Activated CD4-positive, CD25-positive, alpha-beta regulatory T cell treated with anti-CD3 and anti-CD28 coated beads, Interleukin-2, amount 50 U/mL, for 16 hours (primary cell): ENCODE measurements at regions not wholly inside any gene's neighbourhood (a gene's known extent, or its start where the extent isn't known, plus 50 kb on each side); places are given as distances from the start of the nearest gene placed in this dataset.

Experiments
- DNase-seq: peaks from one replicate; pipeline ENCODE4 v3.0.0-alpha.2; 2020; ENCODE audit warnings: low read depth, low spot score

DNA sequence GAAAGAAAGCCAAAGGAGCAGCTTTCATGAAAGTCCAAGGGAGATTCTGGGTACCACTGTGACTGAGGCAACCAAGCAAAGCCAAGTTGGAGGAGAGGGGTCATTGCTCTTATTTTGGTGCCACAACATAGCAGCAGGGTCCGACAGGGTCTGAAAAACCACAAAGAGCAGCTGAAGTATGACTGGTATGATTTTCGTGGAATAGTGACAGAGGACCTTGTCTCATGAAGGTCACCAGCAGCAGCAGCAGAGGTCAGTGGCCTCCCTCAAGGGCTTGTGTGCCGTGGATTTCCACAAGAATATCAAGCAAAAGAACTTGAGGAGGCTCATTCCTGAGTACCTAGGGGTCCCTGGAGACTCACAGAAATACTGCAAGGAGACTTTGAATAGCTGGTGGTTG, 160.9 kb upstream of the SYT6 start:
- no peak for DNase-seq

DNA sequence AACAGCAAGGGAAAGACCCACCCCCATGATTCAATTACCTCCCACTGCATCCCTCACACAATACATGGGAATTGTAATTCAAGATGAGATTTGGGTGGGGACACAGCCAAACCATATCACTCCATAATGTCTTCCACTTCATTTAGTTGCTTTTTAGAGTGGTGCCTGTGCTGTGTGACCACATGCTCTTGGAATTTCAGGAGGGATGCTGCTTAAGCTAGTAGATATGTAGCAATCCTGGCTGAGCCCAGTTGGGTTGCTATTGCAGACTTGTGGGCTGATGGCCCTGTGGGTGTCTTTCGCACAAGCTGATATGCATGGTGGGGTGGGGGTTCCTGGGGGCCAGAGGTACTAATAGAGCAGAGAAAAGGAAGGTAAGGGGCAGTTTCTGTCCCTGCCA, 160.4 kb upstream of the SYT6 start:
- DNase-seq, result no peak

GRCh38 chr1:114310695-114311271, 157.1 kb upstream of the SYT6 start:
- DNase-seq, result no peak

DNA sequence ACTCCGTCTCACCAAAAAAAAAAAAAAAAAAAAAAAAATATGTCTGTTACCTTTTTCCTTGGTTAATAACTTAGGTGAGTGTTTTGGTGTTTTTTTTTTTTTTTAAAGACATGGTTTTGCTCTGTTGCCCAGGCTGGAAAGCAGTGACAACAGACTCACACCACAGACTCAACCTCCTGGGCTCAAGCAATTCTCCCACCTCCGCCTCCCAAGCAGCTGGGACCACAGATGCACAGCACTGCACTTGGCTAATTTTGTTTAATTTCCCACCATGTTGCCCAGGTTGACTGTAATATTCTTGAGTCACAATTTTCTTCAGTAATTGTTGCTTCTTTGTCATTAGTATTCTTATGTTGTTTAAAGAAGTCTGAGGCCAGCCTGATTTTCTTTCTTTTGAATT, 149.2 kb upstream of the SYT6 start:
- DNase-seq, result no peak

DNA sequence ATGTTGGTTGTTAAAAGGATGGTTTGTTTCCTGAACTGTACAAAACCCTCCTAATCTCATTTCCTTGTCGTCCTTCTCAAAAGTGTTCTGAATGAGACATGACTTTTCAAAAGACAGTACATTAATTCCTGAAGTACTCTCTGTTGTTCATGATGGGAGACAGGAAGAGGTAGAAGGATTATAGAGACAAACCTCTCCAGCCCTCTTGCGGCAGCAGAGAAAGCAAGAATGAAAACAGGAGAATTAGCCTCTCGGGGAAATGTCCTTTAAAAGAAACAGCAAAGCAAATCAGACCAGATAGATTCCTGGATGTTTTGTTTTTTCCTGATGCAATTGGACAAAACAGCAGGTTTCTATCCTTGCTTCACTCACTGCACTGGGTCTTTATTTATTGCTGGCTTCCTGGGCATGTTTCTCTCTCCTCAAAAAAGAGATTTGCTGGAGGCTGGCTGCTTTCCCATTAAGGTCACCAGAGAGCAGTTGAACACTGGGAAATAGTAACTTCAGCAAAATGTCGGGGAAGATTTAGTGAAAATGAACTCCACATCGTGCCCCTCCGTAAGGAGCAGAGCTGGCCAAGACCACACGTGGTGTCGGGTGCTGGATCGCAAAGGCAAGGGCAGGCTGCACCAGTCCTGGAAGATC, 145.8 kb upstream of the SYT6 start:
- no peak for DNase-seq

DNA sequence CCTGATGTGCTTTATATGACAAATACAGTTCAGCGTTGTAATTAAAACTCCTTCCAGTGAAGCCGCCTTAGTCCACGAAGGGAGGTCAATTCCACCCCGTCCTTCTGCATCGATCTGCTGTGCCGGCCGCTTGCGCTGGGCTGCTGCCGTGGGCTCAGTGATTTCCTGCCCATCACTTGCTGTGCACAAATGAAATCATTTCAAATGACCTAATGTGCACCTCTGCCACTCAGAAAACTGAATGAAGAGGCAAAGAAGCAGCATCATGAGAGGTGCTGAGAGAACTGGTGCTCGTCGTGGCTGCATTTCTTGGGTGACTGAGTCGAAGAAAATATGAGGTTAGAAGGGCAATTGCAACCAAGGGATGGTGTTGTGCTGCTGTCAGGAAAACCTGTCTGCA, 144.3 kb upstream of the SYT6 start:
- no peak for DNase-seq

- DNase-seq, result no peak
Observed at GRCh38 chr1:114296413-114296812, 142.7 kb upstream of the SYT6 start.

DNA sequence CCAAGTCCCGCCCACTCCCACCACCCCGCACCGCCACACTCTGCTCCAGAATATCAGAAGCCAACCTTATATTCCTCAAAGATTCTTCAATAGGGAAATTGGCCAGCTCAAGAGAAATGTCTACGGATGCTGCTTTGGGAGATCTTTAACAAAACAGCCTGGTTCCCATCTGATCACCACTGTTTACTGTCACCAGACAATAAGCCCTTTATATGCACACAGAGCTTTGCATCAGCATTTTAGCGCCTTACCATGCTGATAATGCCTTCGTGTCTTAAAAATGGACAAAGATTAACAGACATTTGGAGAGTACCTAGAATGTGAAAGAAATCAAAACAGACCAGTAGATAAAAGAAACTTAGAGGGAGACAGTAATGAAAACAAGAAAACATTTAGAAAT, 141.7 kb upstream of the SYT6 start:
- no peak for DNase-seq

GRCh38 chr1:114292835-114293234, 139.2 kb upstream of the SYT6 start:
- DNase-seq, result no peak

- no peak for DNase-seq
Observed at GRCh38 chr1:114292194-114292593, 138.5 kb upstream of the SYT6 start.

DNA sequence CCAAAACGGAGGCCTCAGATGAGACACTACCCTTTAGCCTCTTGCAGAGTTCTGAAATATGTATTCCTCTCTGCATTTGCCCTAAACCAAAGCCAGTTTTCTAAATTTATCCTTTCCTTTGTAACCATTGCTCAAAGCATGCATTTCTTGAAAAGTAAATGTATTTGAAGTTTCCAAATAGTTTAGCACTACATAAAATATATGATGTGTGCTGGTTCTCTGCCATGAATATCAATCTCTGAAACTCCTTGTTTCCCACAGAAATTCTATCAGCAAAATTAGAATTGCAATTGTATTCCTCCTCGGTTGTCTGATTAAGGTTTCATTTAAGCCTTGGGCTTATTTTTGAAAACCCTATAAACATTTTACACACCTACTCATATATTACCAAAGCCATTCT, 137.1 kb upstream of the SYT6 start:
- no peak for DNase-seq

DNA sequence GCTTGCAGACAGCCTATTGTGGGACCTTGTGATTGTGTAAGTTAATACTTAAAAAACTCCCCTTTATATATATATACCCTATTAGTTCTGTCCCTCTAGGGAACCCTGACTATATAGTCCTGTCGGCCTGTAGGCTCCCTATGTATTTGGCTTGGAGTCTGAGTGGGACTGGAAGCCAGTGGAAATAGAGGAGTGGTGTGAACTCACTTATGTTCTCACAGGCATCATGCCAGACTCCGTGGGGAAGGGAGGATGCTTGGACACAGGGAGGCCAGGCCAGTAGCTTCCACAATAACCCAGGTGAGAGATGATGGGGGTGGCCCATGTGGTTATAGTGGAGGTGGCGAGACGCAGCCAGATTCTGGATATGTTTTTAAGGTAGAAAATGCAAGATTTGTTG, 136.7 kb upstream of the SYT6 start:
- DNase-seq, result no peak

DNA sequence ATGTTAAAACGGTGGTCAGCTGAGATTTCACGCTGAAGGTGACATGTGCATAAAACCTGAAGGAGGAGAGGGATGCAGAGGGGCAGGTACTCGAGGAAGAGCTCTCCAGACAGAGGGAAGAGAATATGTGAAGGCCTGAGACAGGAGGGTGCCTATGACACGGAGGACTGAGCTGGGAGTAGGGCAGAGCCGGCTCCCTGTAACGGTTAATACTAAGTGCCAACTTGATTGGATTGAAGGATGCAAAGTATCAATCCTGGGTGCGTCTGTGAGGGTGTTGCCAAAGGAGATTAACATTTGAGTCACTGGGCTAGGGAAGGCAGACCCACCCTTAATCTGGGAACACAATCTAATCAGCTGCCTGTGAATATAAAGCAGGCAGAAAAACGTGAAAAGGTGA, 136.2 kb upstream of the SYT6 start:
- DNase-seq, result no peak

GRCh38 chr1:114289306-114289705, 135.6 kb upstream of the SYT6 start:
- DNase-seq, result no peak

DNA sequence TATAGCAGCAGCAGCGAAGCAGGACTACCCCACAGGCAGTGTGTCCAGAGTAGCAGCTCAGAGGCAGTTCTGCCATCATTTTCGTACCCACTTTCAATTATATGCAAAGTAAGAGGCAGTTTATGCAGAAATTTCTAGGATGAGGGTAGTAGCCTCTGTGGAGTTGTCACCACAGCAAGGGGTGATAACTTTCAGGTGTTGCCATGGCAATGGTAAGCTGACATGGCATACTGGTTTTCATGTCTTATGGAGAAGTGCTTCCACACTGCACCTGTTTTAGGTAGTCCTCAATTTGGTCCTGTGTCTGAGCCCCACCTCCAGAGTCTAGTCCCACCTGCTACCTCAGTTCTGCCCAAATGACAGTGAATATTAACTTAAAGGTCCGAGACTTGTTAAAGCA, 133.3 kb upstream of the SYT6 start:
- DNase-seq, result no peak

GRCh38 chr1:114286179-114286578, 132.5 kb upstream of the SYT6 start:
- no peak for DNase-seq

DNA sequence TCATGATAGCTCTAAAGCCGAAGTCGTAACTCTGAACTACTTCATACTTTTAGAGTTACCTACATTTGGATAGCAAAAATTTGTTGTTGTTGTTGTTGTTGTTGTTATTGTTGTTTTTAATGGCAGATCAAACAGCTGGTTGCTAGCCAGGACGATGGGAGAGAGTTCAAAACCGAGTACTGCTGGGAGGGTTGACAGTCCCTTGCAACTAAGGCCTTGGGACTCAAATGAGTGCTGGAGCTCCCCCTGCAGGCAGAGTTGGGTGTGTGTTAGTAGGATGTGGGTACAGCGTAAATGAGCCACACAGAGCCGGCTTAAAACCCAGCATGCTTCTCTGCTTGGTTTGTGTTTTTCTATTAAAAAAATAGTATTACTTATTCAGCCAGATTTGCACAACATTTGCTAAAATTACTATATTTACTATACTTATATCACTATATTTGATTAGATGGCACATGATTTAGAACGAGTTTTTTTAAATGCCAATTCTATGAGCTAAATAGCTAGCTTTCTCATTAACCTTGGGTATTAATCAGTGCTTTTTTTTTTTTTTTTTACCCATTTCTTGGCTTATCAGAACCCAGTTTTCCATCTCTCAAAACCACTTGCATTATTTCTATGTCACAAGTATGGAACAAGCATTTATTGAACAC, 129.2 kb upstream of the SYT6 start:
- peak; percentile 71 for DNase-seq

- no peak for DNase-seq
Observed at GRCh38 chr1:114278911-114279310, 125.2 kb upstream of the SYT6 start.

DNA sequence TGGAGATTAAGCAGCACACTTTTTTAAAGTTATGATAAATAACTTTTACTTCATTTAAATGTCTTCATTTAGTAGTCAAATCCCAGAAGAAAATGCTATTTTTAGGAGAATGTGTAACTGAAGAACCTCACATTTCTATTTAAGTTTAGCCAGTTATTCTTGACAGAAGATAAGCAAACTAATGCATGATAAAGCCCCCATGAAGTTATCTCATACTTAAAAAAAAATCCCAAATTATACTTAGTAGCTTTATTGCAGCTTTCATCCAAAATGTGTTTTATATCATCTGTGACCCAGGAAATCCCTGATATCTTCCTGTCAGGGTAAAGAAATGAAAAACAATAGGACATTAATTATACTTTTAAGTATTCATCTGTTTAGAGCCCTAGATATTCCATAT, 124.8 kb upstream of the SYT6 start:
- DNase-seq, result no peak

- no peak for DNase-seq
Observed at GRCh38 chr1:114274621-114275317, 121.1 kb upstream of the SYT6 start.

DNA sequence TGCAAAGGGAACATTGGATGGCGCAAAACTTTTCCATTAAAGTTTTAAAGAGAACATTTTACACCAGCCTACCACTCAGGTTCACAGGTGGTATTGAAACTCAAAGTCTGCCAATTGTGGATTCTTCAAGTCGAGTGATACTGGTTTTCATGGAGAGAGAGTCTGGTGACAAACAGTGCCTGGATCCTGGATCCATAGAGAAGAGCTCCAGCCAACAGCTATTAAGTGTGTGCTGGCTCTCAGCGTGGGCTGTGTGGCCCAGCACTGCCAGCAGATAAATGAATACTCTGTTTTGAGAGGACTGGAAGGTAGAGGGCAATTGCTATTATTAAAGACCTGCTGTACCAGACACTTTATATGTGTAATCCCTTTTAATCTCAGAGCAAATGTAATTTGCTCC, 118.9 kb upstream of the SYT6 start:
- DNase-seq, result no peak

DNA sequence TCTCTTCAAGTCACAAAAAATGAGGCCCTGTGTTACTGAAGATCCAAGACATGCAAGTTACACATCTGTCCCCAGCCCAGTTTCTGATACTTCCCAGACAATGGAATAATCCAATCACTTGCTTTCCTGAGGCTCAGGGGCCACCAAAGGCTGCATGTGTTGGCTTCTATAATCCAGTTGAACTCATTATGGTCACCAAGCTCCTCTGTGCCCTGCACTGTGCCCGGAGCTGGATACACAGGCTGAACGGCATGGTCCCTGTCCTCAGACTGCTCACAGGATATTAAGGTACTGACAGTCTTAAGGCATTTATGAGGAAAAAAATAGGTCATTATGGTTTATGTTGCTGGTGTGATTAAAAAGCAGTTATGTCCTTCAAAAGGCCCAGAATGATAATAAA, 117.0 kb upstream of the SYT6 start:
- no peak for DNase-seq

DNA sequence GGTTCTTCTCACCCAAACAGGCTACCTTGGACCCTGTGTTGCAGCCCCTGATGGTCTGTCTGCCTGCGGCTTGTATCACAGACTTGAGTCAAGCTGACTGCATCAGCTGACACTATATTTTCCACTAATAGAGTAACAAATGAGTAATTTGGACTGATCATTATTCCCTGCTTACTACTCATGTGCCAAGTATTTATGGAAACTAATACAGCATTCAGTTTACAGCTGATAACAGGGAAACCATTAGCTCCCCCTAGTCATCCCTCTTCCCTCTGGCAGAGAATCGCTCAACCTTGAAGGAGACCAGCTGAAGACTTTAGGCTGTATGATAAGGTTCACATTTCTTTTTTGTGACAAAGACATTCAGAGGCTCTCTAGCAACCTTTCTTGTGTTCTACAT, 116.6 kb upstream of the SYT6 start:
- DNase-seq, result no peak
